PC-9 (cell line): ENCODE measurements at regions not wholly inside any gene's neighbourhood (a gene's known extent, or its start where the extent isn't known, plus 50 kb on each side); places are given as distances from the start of the nearest gene placed in this dataset.

Source experiments
- BruUV-seq: library from RNA; stranded (reverse); fragments of 400-500 nt; replicated peaks from 2 replicates; lab custom pipeline; 2021; lab: Mats Ljungman, UMichigan
- CTCF ChIA-PET: fragments of 300-600 bp; sonication (Branson Sonifier 250); formaldehyde crosslinking; loops from one replicate; lab custom pipeline; 2022; ENCODE audit warnings: antibody characterized with exemption; lab: Charles Lee
- POLR2A ChIA-PET: fragments of 300-600 bp; sonication (Branson Sonifier 250); formaldehyde crosslinking; loops from one replicate; lab custom pipeline; 2022; ENCODE audit warnings: antibody characterized with exemption; ENCODE audit not compliant: unreplicated experiment; lab: Charles Lee
- DNase-seq, 2 experiments: peaks; one replicate each; pipeline versions ENCODE4 v3.0.0 to v3.0.0-alpha.2; 2015 to 2022; ENCODE audit warnings: mixed read lengths in 1 of 2
- H2AFZ ChIP-seq: fragments of 200-600 bp; sonication (generic); 2 replicates; pipeline ENCODE4 v1.8.1; 2017; ENCODE audit warnings: antibody characterized with exemption
- H3F3A ChIP-seq: fragments of 200-600 bp; sonication (generic); 2 replicates; pipeline ENCODE4 v1.8.1; 2017; ENCODE audit warnings: antibody characterized with exemption, mild to moderate bottlenecking, low read depth; ENCODE audit not compliant: insufficient read depth
- H3K27ac ChIP-seq: fragments of 200-600 bp; sonication (generic); 2 replicates; pipeline ENCODE4 v1.6.1; 2016; ENCODE audit warnings: mixed run types
- H3K27me3 ChIP-seq: fragments of 200-600 bp; sonication (generic); 2 replicates; pipeline ENCODE4 v1.6.1; 2016; ENCODE audit warnings: low read depth, mixed run types; ENCODE audit not compliant: insufficient read depth
- H3K36me3 ChIP-seq: fragments of 200-600 bp; sonication (generic); 2 replicates; pipeline ENCODE4 v1.6.1; 2016; ENCODE audit warnings: low read depth, mixed run types
- H3K4me1 ChIP-seq: fragments of 200-600 bp; sonication (generic); replicated peaks from 2 replicates; pipeline ENCODE4 v1.6.1; 2016; ENCODE audit warnings: mixed run types; ENCODE audit not compliant: insufficient read depth
- H3K4me2 ChIP-seq: fragments of 200-600 bp; sonication (generic); 2 replicates; pipeline ENCODE4 v1.6.1; 2017; ENCODE audit warnings: mixed run types
- H3K4me3 ChIP-seq: fragments of 200-600 bp; sonication (generic); 2 replicates; pipeline ENCODE4 v1.6.1; 2016; ENCODE audit warnings: mixed run types
- H3K79me2 ChIP-seq: fragments of 200-600 bp; sonication (generic); 2 replicates; pipeline ENCODE4 v1.6.1; 2017; ENCODE audit warnings: low read depth, mixed run types
- H3K9me2 ChIP-seq: fragments of 200-600 bp; sonication (generic); 2 replicates; pipeline ENCODE4 v1.8.1; 2017; ENCODE audit warnings: mild to moderate bottlenecking; ENCODE audit not compliant: insufficient read depth
- H3K9me3 ChIP-seq: fragments of 200-600 bp; sonication (generic); 2 replicates; pipeline ENCODE4 v1.8.1; 2016; ENCODE audit warnings: low read depth; ENCODE audit not compliant: insufficient read depth
- H4K20me1 ChIP-seq: fragments of 200-600 bp; sonication (generic); 2 replicates; pipeline ENCODE4 v1.8.1; 2017; ENCODE audit not compliant: insufficient read depth
- EZH2 ChIP-seq: fragments of 200-600 bp; sonication (generic); IDR thresholded peaks from 2 replicates; pipeline ENCODE4 v1.8.0; 2017; ENCODE audit warnings: antibody characterized with exemption, low read depth
- intact Hi-C: fragments of 100-400 bp; cut with micrococcal nuclease; formaldehyde crosslinking; loops from one replicate; pipeline ENCODE4 v1.10.0; 2022; ENCODE audit not compliant: unreplicated experiment
- TF ChIP-seq, protein P1 (sequence below): fragments of 200-600 bp; sonication (generic); conservative IDR thresholded peaks from 2 replicates; pipeline ENCODE4 v1.6.1; 2017; ENCODE audit warnings: mixed run types, antibody characterized with exemption, mild to moderate bottlenecking, moderate library complexity

DNA sequence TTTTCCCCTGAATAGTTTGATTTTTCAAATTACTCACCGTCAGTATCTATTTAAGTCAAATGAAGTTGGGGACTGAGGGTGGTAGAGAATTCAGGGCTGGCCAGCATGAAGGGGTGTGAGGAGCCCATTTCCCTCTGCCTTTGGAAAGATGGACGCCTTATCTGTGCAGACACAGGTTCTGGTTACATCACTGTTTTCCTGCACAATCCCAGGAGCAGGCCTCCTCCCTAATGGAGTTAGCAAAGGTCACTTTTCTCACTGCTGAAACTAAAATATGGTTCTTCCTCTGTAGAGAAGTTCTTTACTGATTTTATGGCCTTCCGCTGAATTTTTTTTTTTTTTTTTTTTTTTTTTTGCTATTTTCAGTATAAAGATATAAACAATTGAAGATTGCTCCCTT lies 69.1 kb downstream of the FOXD1 start:
- no peaks in the 10 kb centered on the region for H3K79me2 ChIP-seq
- H3K9me2 ChIP-seq, result no peaks in the 10 kb centered on the region
- POLR2A ChIA-PET, result no interaction called here
- H2AFZ ChIP-seq, result no peak overlapping the region
- intact Hi-C loops, result no loop called here
- H3F3A ChIP-seq, result no peaks in the 10 kb centered on the region; the same call in 1 of the 2 replicates
- H3K36me3 ChIP-seq, result no peaks in the 10 kb centered on the region
- TF ChIP-seq EZH2, result no peak
- TF ChIP-seq, protein P1, sequence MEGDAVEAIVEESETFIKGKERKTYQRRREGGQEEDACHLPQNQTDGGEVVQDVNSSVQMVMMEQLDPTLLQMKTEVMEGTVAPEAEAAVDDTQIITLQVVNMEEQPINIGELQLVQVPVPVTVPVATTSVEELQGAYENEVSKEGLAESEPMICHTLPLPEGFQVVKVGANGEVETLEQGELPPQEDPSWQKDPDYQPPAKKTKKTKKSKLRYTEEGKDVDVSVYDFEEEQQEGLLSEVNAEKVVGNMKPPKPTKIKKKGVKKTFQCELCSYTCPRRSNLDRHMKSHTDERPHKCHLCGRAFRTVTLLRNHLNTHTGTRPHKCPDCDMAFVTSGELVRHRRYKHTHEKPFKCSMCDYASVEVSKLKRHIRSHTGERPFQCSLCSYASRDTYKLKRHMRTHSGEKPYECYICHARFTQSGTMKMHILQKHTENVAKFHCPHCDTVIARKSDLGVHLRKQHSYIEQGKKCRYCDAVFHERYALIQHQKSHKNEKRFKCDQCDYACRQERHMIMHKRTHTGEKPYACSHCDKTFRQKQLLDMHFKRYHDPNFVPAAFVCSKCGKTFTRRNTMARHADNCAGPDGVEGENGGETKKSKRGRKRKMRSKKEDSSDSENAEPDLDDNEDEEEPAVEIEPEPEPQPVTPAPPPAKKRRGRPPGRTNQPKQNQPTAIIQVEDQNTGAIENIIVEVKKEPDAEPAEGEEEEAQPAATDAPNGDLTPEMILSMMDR, result no peak
- no peak overlapping the region for H3K4me3 ChIP-seq
- no peak overlapping the region for H3K27ac ChIP-seq
- peaks cover 14% of the 10 kb centered on the region for H3K4me1 ChIP-seq
- peaks cover 2% of the 10 kb centered on the region; the same call in 1 of the 2 replicates for H3K9me3 ChIP-seq
- no peaks in the 10 kb centered on the region for H4K20me1 ChIP-seq
- BruUV-seq, result no TSS peak
- no peaks in the 10 kb centered on the region for H3K27me3 ChIP-seq
- no peak overlapping the region for H3K4me2 ChIP-seq
- DNase-seq, result no peak
- CTCF ChIA-PET, result no interaction called here

DNA sequence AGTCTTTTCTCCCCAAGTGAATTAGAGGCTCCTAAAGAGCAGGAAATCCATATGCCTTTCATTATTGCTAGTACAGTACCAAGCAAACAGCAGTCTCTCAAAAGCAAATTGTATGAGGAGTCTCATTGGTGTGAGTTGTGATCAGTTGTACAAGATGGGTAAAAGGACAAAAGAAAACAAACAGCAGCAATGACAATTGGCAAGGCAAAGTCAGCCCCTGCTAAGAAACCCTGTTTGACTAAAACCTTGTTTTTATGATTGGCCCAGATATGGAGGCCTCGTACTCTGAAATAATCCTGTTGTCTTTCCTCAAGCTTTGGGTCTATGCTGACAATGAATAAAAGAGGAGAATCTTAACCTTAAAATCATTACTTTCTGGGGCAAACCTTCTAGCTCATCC lies 69.8 kb downstream of the FOXD1 start:
- DNase-seq, result no peak
- no peaks in the 10 kb centered on the region for H4K20me1 ChIP-seq
- H3K4me1 ChIP-seq, result peaks cover 19% of the 10 kb centered on the region
- ChIA-PET POLR2A (no interaction called here), CTCF (no interaction called here)
- intact Hi-C loops, result no loop called here
- H3F3A ChIP-seq, result no peaks in the 10 kb centered on the region; the same call in 1 of the 2 replicates
- H3K4me2 ChIP-seq, result no peak overlapping the region
- H3K9me2 ChIP-seq, result no peaks in the 10 kb centered on the region
- H3K9me3 ChIP-seq, result no peaks in the 10 kb centered on the region; the same call in 1 of the 2 replicates
- TF ChIP-seq, protein P1, result no peak
- TF ChIP-seq EZH2, result no peak
- H3K4me3 ChIP-seq, result no peak overlapping the region
- H3K79me2 ChIP-seq, result no peaks in the 10 kb centered on the region
- H3K27ac ChIP-seq, result no peak overlapping the region
- H3K27me3 ChIP-seq, result no peaks in the 10 kb centered on the region
- no peak overlapping the region for H2AFZ ChIP-seq
- BruUV-seq, result no TSS peak
- no peaks in the 10 kb centered on the region for H3K36me3 ChIP-seq

DNA sequence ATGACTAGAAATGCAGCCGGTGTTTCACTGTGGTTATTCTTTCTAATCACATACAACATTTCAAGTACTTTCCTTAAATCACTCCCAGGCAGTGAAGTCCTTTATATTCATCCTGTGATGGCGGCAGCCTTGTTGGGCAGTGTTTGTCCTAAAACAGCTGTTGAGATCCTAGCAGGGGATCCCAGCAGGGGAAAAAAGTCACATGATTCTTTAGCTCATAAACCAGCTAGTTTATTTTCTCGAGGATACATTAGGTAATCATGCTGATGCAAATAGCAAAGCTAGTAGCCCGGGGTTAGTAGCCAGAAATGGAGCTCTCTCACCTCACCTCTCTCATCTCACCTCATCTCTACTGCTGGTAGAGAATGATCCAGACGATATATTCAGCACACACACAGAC lies 70.5 kb downstream of the FOXD1 start:
- no TSS peak for BruUV-seq

More for the DNA sequence above, 70.5 kb downstream of the FOXD1 start:
- Histone ChIP-seq H3K4me1 (peaks cover 21% of the 10 kb centered on the region), H3K36me3 (no peaks in the 10 kb centered on the region), H3K9me2 (no peaks in the 10 kb centered on the region), H4K20me1 (no peaks in the 10 kb centered on the region), H3K4me3 (no peak overlapping the region), H3K9me3 (no peaks in the 10 kb centered on the region), H3K4me2 (no peak overlapping the region), H3K27ac (no peak overlapping the region), H3K79me2 (no peaks in the 10 kb centered on the region), H2AFZ (no peak overlapping the region), H3K27me3 (no peaks in the 10 kb centered on the region), H3F3A (peaks cover 1% of the 10 kb centered on the region; the same call in 1 of the 2 replicates)
- DNase-seq, result no peak
- TF ChIP-seq EZH2, result no peak
- TF ChIP-seq, protein P1, result no peak
- ChIA-PET CTCF (no interaction called here), POLR2A (no interaction called here)
- intact Hi-C loops, result no loop called here
